Endothelial cell (in vitro differentiated cells): ENCODE measurements at regions not wholly inside any gene's neighbourhood (a gene's known extent, or its start where the extent isn't known, plus 50 kb on each side); places are given as distances from the start of the nearest gene placed in this dataset.
"Not testable (repeated sequence)": the region's sequence is repeated elsewhere in the genome, so short reads cannot be mapped to it uniquely, and the experiment has no call there.

Source experiments
- DNase-seq: peaks from one replicate; pipeline ENCODE4 v3.0.0; 2021; ENCODE audit warnings: low spot score
- H3K27ac Mint-ChIP-seq: one replicate; pipeline ENCODE4 v1.8.0; 2021; ENCODE audit warnings: mixed read lengths, inconsistent platforms; ENCODE audit not compliant: unreplicated experiment
- H3K27me3 Mint-ChIP-seq: one replicate; pipeline ENCODE4 v1.8.0; 2021; ENCODE audit warnings: mild to moderate bottlenecking, moderate library complexity, mixed read lengths, inconsistent platforms; ENCODE audit not compliant: unreplicated experiment
- H3K36me3 Mint-ChIP-seq: one replicate; pipeline ENCODE4 v1.8.0; 2021; ENCODE audit warnings: mild to moderate bottlenecking, low read depth, mixed read lengths, inconsistent platforms; ENCODE audit not compliant: unreplicated experiment
- H3K4me1 Mint-ChIP-seq: one replicate; pipeline ENCODE4 v1.8.0; 2021; ENCODE audit warnings: mild to moderate bottlenecking, mixed read lengths, inconsistent platforms; ENCODE audit not compliant: unreplicated experiment
- H3K4me3 Mint-ChIP-seq: one replicate; pipeline ENCODE4 v1.8.0; 2021; ENCODE audit warnings: mild to moderate bottlenecking, mixed read lengths, inconsistent platforms; ENCODE audit not compliant: unreplicated experiment
- H3K9me3 Mint-ChIP-seq: one replicate; pipeline ENCODE4 v1.8.0; 2021; ENCODE audit warnings: mixed read lengths, inconsistent platforms; ENCODE audit not compliant: unreplicated experiment
- CTCF ChIP-seq: fragments of 200-600 bp; sonication (generic); IDR thresholded peaks from one replicate; pipeline ENCODE4 v1.5.0; 2021; ENCODE audit warnings: antibody characterized with exemption; ENCODE audit not compliant: unreplicated experiment

- Mint-ChIP-seq H3K9me3 (no peaks in the 10 kb centered on the region), H3K27me3 (no peaks in the 10 kb centered on the region), H3K27ac (no peak overlapping the region), H3K36me3 (no peaks in the 10 kb centered on the region), H3K4me3 (no peak overlapping the region), H3K4me1 (no peaks in the 10 kb centered on the region)
- no peak for TF ChIP-seq CTCF
- no peak for DNase-seq
These were observed 132.4 kb downstream of the MRPL57 start for GRCh38 chr13:21308906-21309305.

- Mint-ChIP-seq H3K36me3 (no peaks in the 10 kb centered on the region), H3K9me3 (no peaks in the 10 kb centered on the region), H3K4me1 (no peaks in the 10 kb centered on the region), H3K27ac (no peak overlapping the region), H3K27me3 (no peaks in the 10 kb centered on the region), H3K4me3 (no peak overlapping the region)
- TF ChIP-seq CTCF: no peak
- no peak for DNase-seq
These were observed 133.2 kb downstream of the MRPL57 start for GRCh38 chr13:21309542-21310172.

GRCh38 chr13:21310220-21310619, 133.8 kb downstream of the MRPL57 start:
- Mint-ChIP-seq H3K4me1 (no peaks in the 10 kb centered on the region), H3K27ac (no peak overlapping the region), H3K9me3 (no peaks in the 10 kb centered on the region), H3K4me3 (no peak overlapping the region), H3K36me3 (no peaks in the 10 kb centered on the region), H3K27me3 (no peaks in the 10 kb centered on the region)
- DNase-seq: no peak
- no peak for TF ChIP-seq CTCF

- not testable (repeated sequence) for H3K27ac Mint-ChIP-seq, H3K36me3 Mint-ChIP-seq, H3K9me3 Mint-ChIP-seq, H3K27me3 Mint-ChIP-seq, H3K4me1 Mint-ChIP-seq, H3K4me3 Mint-ChIP-seq, DNase-seq
These were observed 138.5 kb downstream of the MRPL57 start for GRCh38 chr13:21314976-21315375.

GRCh38 chr13:21316376-21316775, 139.9 kb downstream of the MRPL57 start:
- peaks cover 4% of the 10 kb centered on the region for H3K36me3 Mint-ChIP-seq
- H3K4me3 Mint-ChIP-seq: no peak overlapping the region
- H3K27ac Mint-ChIP-seq: no peak overlapping the region
- no peaks in the 10 kb centered on the region for H3K9me3 Mint-ChIP-seq
- no peaks in the 10 kb centered on the region for H3K27me3 Mint-ChIP-seq
- H3K4me1 Mint-ChIP-seq: no peaks in the 10 kb centered on the region
- no peak for TF ChIP-seq CTCF
- DNase-seq: no peak
